Left ventricle myocardium superior (tissue), 1 donor: ENCODE measurements at regions not wholly inside any gene's neighbourhood (a gene's known extent, or its start where the extent isn't known, plus 50 kb on each side); places are given as distances from the start of the nearest gene placed in this dataset.

Experiments used
- ATAC-seq: fragments of 200-7000 bp; cut with Tn5 transposase; one replicate; pipeline ENCODE4 v1.9.1; 2020; ENCODE audit warnings: mild to moderate bottlenecking, moderate library complexity
- DNase-seq: peaks from one replicate; pipeline ENCODE4 v3.0.0-alpha.2; 2020
- intact Hi-C: fragments of 100-400 bp; cut with micrococcal nuclease; formaldehyde crosslinking; loops from one replicate; pipeline ENCODE4 v1.11.0; 2022
- donor health status: DM: no; HTN: yes; CAD: no; lungs with severe emphysema.

DNA sequence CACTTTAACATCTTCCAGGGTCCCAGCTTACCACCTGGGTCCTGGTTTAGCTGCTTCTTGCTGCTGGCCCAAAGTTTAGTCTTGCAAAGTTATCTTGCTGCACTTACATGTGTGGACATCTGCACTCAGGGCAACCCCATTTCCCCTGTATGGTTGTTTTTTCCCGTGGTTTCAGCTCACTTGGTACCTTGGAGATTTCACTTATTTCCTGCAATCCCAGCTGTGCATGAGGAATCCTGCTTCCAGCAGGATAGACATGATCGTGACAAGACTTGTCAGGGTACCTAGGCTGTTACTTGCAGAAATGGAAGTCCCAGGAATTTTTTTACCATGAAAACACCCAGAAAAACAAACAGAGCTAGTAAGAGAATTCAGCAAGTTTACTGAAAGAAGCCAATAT, 95.9 kb upstream of the LEP start:
- ATAC-seq, result no peak
- DNase-seq, result no peak

DNA sequence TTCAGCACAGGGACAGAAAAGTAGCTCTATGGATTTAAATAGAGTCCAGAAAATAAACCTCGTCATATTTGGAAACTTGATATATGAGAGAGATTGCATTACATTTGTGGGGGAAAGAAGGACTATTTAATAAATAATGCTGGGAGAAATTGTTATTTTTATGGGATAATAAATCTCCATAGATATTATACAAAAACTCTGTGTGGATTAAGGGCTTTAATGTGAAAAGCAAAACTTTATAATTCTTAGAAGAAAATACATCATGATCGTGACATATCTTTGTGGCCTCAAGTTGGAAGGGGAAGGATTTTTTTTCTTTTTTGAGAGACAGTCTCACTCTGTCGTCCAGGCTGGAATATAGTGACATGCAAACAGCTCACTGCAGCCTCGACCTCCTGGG, 95.0 kb upstream of the LEP start:
- ATAC-seq (no peak), DNase-seq (no peak)
- intact Hi-C loops, result no loop called here

More for the DNA sequence above, 95.9 kb upstream of the LEP start:
- intact Hi-C loops, result no loop called here

DNA sequence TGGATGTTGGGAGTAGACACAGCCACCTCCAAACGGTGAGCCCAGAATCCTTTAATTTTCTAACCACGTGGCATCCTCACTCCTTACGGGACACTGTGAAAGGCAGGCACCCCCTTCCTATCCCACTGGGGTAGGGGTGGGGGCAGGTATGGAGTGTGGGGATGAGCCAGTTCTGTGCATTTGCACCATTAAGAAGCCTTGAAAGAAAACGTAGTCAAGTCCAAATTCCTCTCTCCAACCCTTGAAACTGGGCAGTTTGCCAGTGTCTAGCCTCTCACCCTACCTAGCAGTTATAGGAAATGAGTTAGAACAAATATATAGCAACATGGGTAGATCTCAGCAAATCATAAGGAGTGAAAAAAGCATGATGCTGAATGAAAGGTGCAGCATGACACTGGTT, 92.4 kb upstream of the LEP start:
- DNase-seq, result no peak
- intact Hi-C loops, result no loop called here
- ATAC-seq, result no peak

DNA sequence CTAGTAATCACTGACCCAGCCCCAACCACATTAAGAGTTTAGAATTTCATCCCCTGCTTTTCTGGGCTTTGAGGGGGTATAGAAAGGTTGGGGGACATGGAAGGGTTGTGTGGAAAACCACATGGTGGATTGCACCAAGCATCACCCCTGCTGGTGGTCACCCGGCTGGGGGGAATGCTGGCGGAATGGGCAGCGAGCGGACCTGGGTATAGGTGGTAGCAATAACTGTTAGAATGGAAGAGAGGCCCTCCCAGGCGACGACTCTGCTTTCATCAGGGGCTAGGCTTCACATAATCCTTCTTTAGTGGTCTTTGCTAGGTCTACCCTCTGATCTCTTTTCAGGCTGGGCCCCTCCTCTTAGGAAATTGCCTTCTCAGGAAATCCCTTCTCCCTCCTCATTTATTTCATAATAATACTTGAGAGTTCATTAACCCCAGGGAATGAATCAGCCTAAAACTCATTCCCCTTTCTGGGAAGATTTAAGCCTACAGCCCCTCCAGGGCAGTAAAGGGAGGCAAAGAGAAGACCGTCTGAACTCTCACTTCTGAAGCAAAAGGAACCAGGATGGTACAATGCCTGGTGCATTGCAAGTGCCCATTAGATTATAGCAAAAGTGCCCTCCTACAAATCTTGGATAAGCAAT, 90.7 kb upstream of the LEP start:
- ATAC-seq (no peak), DNase-seq (no peak)
- intact Hi-C loops, result no loop called here

DNA sequence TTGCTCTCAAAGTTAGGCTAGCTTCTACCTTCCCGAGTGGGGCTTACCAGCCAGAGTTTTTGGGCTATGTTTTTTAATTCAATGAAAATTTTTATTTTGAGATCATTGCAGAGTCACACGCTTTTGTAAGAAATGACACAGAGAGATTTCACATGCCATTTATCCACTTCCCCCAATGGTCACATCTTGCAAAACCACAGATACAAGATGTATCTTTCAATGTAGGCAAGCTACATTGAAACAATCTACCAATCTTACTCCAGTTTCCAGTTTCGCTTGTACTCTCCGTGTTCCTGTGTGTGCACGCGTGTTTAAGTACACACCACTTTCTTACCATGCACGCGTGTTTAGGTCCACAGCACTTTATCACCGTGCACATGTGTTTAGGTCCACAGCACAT, 89.4 kb upstream of the LEP start:
- no peak for ATAC-seq
- intact Hi-C loops, result no loop called here
- DNase-seq, result no peak

DNA sequence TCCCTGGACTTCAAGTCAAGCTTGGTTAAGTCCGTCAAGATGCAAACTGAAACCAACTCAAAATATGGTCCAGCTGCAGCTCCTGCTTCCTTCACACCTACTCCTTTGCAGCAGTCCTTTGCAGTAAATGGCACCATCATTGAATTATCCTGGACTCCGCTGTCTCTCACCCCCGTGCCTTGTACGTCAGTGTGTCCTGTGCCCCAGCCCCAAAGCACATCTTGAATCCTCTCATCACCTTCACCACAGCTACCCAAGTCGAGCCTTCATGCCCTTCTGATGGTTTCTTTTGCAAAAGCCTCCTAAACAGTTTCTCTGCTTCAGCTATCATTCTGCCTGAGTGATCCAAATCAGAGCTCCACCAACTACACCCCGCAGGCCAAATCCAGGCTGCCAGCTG, 88.4 kb upstream of the LEP start:
- DNase-seq, result no peak
- no peak for ATAC-seq
- intact Hi-C loops, result no loop called here

DNA sequence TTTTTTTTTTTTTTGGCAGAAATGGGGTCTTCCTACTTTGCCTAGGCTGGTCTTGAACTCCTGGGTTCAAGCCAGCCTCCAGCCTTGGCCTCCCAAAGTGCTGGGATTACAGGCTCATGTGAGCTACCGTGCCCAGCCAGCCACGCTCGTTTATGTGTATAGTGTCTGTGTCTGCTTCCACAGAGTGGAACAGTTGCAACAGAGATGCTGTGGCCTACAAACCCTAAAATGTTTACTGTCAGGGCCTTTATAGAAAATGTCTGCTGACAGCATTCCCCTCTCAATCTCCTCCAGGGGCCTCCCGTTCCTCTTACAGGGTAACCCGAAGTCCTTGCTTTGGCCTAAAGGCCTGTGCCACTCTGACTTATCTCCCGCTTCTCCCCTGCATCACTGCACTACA, 87.6 kb upstream of the LEP start:
- ATAC-seq (no peak), DNase-seq (no peak)
- intact Hi-C loops, result no loop called here

DNA sequence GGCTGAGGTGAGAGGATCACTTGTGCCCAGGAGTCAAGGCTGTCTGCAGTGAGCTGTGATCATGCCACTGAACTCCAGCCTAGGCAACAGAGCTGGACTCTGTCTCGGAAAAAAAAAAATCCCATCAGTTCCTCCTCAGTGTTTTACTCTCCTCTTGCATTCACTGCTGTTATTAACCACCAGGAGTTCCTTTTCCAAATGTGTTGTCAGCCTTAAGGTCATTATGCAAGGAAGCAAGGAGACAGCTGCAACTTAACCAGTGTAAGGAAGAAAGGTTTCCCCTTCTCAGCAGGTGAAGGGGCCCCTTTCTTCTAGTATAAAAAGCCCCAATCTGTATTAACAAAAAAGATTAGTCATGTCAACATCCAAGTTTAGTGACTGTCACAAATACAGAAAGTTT, 86.6 kb upstream of the LEP start:
- DNase-seq (no peak), ATAC-seq (no peak)
- intact Hi-C loops, result no loop called here

DNA sequence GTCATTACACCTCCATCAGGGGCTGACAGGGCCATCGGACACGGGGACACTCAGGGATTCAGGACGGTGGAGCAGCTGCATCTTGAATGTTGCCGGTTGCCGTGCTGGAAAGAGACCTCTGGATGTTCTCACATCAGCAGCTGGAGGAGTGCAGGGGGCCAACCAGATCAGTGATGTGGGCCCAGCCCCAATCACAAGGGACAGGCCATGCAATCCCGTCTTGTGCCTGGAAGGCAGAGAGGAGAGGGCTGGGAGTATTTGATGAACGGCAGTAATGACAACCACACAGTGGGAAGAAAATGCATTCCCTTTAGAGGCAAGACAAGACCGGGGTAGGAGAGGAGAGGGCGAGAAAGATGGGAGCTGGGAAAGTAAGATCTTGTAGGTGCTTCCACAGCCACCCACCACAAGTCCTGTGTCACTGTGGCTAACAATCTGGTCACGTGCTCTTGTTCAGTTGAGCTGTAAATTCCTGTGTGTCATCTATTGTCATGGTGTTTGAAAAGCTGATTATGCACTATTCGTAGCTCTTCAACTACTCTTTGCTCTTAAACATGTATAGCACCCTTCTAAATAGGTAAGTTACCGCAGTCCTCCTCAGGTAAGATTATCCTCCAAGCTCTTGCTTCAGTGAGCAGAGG, 85.9 kb upstream of the LEP start:
- DNase-seq (no peak), ATAC-seq (no peak)
- intact Hi-C loops, result no loop called here

DNA sequence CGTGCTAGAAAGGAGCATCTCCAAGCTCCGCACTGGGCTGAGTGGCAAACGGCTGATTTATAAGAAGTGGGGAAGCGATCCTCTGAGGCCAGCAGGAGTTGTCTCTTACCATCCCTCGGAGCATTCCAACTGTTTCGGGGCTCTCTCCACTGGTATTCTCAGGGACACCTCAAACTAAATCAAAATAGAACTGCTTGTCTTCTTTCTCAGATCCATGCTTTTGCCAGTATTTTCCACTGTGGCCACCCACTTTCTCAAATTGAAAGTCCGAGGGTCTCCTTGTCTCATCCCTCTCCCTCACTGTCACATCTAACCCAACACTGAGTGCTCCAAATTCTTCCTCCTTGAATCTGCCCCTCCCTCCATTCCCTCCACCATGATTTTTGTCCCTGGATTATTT, 83.2 kb upstream of the LEP start:
- ATAC-seq (no peak), DNase-seq (no peak)
- intact Hi-C loops, result no loop called here

DNA sequence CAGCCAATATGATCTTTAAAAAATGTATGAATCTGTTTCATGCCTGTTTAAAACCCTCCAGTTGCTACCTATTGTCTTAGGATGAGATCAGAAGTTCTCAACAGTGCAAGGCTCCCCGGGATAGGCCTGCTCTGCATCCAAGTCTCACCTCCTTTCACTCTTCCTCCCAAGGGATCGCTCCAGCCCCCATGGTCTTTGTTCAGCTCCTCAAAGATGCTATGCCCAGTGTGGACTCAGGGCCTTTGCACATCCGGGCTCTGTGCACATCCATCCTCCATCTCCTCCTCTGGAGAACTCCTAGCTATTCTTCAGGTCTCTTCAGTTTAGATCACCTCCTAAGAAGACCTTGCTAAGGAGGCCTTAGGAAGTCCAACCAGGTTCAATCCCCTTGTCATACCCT, 82.7 kb upstream of the LEP start:
- intact Hi-C loops, result no loop called here
- ATAC-seq (no peak), DNase-seq (no peak)

DNA sequence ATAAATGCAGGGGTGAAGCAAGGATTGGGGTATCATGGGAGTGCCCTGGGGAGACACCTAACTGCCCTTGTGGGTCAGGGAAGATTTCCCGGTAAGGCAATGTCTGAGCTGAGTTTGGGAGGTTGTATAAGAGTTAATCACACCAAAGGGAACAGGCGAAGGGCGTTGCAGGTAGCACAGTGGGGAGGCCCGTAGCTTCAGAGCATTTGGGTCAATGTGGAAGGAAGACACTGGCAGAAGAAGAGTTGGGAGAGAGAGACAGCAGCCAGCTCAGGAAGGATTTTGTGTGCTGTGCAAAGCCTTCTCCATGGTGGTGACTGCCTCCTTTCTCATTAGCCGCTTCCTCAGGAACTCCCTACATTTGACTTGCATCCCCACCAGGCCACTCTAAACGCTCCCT, 80.8 kb upstream of the LEP start:
- ATAC-seq, result no peak

DNA sequence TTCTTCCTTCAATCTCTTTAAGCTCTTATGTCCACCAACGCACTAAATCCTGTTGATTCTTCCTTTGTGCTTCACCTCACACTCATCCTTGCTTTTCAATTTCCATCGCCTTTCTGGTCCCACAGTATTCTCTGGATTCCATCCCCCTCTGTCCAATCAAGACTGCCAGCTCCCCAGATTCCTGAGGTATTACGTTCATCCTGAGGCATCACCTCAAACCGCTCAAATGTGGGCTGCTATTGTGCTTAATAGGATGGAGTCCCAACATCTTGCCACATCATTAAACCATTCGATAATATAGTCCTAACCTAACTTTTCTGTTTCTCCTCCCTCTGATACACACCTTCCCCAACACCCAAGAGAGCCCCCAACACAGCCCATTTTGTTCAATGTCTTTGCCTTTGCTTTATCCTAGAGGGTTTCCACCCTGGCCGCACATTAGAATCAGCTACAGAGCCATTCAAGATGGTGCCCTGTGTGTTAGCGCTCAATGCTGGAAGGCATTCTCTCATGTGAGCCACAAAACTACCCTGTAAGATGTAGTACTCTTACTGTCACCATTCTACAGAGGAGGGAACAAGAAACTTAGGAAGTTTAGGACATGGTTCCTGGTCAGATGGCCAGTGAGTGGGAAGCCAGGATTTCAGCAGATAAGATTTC, 79.5 kb upstream of the LEP start:
- DNase-seq (no peak), ATAC-seq (no peak)
- intact Hi-C loops, result no loop called here

More for the DNA sequence above, 80.8 kb upstream of the LEP start:
- intact Hi-C loops, result no loop called here
- DNase-seq, result no peak

DNA sequence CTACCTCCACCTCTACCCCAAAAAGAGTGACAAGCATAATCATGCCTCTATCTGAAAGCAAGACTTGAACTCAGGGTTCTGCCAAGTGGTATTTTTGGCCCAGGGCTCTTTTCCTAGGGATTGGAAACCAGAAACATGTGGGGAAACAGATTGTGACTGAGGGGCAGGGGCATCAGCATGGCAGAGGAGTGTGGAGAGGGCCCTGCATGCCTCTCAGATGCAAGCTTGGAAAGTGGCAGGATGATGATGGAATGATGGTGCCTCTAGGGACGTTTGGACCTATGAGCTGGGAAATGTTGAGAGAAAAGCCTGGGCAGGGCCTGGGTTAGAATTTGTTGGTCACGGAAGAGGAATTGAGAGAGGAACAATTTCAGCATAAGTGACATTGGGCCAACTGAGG, 78.4 kb upstream of the LEP start:
- ATAC-seq, result no peak
- no peak for DNase-seq
- intact Hi-C loops, result no loop called here

DNA sequence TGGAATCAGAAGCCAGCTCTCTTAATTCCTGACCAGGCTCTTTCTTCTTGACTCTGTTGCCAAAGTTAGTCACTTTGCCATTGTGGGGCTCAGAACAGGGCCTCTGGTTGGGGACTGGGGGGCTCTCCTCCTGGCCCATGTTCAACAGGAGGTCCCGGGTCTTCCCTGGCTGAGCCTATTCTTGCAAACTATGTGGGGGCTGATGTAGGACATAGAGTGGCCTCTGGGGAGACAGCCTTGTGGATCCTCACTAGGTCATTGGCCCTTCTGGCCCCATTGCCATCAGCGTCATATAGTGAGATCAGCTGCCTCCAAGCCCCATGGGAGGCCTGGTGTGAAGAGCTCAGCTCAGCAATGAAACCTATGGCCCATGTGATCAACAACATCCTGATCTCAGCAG, 77.6 kb upstream of the LEP start:
- ATAC-seq (no peak), DNase-seq (no peak)
- intact Hi-C loops, result no loop called here

DNA sequence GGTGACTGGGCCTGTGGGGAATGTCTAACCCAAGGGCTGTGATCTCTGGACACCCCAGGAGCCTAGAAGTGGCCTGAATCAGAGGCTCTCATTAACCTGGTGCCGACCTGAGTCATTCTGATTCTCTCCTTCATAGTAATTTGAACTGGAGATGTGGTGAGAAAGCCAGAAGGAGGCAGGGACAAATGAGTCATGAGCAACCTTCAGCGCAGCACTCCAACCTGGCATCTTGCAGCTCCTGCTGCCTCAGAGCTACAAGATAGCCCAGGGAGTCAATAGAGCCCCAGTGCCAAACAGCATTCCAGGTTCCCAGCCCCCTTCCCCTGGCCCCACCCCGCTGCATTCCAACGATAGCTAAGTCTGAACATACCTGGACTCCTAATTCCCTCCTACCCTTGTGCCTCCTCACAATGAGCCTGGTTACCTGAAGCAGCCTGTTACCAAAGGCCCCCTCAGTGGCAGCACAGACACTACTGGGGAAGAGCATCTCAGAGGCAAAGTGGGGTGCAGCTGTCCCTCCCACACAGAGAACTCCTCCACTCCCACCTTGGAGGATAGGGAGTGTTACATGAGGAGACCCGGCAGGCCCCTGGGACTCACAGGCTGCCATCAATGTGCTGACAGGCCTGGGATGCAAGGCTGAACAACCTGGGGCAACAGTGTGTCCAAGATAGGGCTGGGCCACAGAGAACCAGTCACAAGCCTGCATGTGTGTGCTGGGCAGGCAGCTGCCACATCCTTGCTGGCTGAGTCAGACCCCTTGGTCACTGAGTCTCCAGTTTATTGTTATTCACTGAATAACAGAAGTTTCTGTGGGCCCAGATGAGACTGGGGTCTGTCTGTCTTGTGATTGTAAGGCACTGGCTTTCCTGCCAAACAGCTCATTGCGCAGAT, 76.8 kb upstream of the LEP start:
- intact Hi-C loops, result no loop called here
- DNase-seq, result no peak
- ATAC-seq, result no peak

DNA sequence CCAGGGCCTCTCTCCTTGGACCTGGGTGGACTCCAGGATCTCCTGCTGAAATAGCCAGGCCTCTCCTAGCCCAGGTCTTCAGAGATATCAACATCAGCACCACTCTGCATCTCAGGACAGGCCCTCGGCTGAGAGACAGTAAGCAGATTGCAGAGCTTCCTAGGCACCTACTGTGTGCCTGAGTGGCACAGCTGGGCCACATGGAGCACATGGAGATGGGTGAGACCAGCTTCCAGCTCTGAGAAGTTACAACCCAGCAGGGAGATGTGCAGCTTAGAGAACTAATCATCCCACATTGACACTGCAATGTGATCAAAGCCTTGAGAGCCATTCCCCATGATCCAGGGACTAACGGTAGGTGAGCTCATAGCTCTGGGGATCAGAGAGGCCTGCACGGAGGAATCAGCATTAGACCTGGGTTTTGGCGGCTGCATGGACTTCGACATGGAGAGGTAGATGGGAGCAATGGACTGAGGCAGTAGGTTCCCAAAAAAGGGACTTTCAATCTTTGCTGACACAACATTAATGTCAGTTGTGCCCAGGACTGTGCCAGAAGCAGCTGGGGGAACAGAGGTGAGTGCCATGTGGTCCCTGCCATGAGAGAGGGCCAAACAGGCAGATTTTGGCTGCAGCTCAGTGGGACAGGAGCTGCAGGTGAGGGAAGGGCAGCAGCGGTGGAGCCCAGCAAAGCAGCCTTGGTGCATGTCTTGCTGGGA, 76.0 kb upstream of the LEP start:
- intact Hi-C loops, result no loop called here
- DNase-seq (no peak), ATAC-seq (no peak)

DNA sequence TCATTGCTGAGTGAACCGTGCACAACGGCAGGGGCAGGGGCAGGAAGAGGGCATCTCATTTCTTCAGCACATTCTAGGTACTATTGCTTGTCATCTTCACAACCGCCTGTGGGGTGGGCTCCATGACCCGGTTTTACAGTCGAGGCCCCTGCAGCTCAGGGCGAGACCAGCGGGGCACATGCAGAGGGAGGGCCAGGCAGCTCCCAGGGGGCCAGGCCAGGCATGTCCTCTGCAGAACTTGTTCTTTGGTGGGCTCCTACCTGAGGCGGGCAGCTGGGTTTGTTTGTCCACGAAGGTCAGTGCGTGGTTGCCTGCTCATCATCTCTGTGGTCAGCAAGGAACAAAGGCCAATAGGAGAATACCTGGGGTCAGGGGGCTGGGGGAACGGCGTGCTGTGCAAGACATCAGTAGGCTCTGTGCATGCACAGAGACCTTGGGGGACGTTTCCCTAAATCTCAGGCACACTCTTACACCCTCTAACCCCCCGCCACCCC, 75.1 kb upstream of the LEP start:
- no peak for ATAC-seq
- intact Hi-C loops, result no loop called here
- DNase-seq, result no peak

DNA sequence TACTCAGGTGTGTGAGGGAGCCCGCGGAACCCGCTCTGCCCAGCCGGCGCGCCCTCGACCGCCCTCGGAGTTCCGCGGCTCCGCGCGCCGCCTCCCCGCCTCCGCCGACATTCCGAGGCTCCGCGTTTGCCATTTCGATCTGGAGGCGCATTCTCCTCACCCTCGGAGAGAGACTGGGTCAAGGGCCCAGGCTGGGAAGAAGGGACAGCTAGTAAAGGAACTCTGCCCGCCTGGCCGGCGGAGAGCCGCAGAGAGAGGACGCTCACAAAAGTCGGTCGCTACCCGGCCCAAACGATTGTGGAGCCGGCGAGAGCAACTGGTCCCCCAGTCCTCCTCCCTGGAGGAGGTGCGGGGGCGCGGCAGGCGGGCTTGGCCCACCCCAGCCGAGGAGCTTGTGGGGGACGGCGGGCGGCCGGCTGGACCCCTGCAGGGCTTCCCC, 74.5 kb upstream of the LEP start:
- peak; percentile 33 for DNase-seq
- ATAC-seq, result no peak
- intact Hi-C loops, result no loop called here
